ENCODE measurements at regions not wholly inside any gene's neighbourhood (a gene's known extent, or its start where the extent isn't known, plus 50 kb on each side); places are given as distances from the start of the nearest gene placed in this dataset.

DNA sequence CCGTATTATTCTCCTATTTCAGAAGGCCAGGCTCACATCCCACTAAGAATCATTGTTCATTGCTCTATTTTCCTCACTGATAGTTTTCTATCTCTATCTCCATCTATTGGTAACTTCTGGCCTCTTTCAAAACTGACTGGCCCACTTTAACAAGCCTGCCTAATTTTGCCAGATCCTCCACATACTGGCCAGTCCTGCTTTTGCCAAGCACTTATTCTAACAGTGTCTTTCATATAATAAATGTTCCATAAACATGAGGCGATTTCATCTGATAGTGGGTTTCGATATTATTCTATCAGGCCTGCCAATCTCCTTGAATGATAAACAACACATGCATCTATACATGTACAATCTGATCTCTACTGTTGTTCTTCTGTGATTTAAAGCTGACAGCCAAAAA is 125.9 kb upstream of the KCNH7 start:
- no peak for DNase-seq (ENCODE audit: low read depth)

DNA sequence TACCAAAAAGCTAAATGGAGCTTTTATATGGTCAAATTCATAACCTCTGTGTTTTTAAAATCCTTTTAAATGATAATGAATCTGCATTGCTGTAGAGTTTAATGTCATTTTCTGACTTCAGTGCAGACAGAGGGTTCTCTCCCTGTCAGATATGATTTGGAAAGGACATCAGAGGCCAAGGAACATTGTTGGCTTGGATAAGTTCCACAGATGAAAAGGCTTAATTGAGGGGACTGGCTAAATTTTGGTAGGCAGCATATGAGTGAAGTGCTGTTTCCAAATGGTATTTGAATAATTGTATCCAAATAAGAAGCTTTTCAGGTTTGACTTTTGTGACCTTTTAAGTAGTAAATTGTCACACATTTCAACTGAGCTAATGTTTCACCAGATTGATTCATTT is 124.6 kb upstream of the KCNH7 start:
- DNase-seq (ENCODE audit: low read depth) = no peak

DNA sequence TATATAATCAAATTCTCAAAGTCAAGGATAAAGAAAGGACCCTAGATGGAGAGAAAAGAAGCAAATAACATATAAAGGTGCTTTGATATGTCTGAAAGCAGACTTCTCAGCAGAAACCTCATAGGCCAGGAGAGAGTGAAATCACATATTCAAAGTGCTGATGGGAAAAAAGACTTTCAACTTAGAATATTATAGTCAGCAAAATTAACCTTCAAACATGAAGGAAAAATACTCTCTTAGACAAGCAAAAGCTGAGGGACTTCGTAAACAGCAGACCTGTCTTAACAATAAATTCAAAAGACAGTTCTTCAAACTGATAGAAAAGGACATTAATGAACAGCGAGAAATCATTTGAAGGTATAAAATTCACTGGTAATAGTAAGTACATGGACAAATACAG is 107.2 kb upstream of the KCNH7 start:
- DNase-seq (ENCODE audit: low read depth) = no peak

DNA sequence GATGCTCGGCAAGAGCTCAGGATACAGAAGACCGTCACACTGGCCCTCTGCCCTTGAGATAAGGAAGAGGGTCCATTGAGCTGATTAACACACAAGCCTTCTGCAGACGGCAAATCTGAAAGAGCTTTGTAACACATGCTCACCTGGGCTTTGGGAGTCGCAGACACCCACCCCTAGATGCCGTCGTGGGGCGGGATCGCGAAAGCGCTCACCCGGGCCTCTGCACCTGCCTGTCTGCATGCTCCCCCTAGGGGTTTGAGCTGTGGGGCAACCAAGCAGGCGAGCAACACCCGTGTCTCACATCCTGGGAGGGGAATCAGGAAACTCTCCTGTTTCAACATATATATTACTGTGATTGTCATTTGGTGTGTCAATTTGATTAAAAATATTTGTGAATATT is 99.8 kb upstream of the KCNH7 start:
- DNase-seq (ENCODE audit: low read depth) = no peak

DNA sequence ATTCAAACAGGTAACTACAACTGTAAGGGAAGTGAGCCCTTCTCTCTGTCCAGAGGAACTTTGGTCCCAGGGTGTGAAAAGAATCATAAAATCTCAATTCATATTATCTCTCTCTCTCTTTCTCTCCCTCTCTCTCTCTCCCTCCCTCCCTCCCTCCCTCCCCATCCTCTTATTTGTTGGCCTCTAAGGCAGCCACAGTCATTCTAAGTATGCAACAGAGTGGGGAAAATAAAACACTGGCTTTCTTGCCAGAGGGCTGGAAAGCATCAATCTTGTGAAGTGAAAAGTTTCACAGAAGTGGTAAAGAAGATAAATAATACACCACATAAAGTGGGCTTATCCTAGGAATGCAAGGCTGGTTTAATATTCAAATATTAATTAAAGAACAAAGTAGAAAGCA is 95.6 kb upstream of the KCNH7 start:
- no peak for DNase-seq (ENCODE audit: low read depth)

DNA sequence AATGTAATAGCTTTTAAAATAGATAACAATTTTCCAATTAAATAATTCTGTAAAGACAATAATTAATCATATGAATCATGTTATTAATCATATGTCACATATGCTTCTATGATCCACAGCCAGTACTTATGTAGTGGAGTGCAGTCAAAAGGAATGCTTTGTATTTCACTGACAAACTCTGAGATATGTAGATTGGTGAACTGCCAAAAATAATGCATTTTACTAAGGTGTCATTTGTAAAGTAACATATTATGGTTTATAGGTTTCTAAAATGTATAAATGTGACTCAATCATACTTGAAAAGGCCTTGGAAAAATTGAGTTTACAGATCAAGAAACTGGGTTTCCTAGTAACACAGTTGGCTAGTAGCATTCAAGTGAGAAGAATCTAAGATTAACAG is 93.8 kb upstream of the KCNH7 start:
- no peak for DNase-seq (ENCODE audit: low read depth)

DNA sequence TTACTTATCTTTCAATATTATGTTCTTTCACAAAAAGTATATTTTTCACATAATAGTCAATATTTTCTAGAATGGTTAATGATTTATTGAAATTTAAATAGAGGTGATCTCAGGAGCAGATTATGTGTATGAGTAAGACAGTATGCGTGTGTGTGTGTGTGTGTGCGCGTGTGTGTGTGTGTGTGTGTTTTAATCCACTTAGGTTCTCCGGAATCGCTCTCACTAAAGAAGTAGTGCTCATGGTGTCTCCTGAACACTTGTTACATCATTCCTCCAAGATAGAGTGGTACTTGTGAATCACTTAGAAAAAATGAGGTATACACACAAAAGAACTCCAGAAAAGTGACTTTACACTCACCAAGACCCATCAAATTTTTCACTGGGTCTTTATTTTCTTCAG is 91.0 kb upstream of the KCNH7 start:
- DNase-seq (ENCODE audit: low read depth) = no peak

DNA sequence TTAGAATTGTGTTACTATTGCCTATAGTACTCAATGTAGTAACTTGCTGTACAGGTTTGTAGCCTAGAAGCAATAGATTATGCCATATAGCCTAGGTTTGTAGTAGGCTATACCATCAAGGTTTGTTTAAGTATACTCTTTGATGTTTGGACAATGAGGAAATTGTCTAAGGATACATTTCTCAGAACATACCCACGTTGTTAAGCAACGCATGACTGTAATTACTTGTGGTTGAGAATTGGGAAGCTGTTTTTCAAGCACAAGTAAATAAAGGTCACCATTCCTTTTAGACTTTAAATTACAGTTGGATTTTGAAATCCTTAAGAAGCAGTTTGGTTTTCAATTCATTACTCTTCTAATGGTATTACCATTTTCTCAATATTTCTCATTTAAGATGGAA is 89.8 kb upstream of the KCNH7 start:
- no peak for DNase-seq (ENCODE audit: low read depth)

DNA sequence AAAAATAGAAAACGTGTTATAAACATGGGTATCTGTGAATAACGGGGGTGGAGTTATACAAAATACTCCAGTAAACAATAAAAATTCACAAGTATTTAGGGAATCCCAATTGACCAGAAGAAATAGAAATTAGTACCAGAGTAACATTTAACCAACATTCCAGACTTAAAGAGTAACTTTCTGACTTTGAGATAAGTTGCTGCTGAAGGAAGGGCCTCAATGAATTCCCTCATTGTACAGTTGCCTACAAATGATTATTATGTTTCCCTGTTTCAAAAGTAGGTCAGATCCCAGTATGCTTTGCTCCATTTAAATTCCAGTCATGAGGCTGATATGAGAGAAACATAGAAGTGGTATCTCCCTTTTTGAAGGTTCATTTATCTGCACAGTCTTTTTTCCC is 88.3 kb upstream of the KCNH7 start:
- no peak for DNase-seq (ENCODE audit: low read depth)

DNA sequence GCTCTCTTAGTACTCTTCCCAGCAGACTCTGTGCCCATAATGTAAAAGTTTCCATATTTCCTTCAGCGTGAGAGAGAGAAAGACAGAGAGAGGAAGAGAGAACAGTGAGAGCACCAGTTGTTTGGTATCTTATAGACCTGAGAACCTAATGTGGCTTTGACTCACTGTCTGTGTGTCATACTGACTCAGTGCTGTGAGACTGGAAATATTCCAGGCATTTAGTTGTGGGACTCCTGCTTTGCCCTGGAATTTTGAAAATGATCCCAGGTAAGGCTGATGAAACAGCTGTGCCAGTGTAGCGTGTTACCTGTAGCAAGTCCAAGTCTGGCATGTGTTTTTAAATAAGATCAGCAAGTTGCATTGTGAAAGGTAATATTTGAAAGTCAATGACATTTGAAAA is 87.9 kb upstream of the KCNH7 start:
- DNase-seq (ENCODE audit: low read depth) = peak; percentile 21

DNA sequence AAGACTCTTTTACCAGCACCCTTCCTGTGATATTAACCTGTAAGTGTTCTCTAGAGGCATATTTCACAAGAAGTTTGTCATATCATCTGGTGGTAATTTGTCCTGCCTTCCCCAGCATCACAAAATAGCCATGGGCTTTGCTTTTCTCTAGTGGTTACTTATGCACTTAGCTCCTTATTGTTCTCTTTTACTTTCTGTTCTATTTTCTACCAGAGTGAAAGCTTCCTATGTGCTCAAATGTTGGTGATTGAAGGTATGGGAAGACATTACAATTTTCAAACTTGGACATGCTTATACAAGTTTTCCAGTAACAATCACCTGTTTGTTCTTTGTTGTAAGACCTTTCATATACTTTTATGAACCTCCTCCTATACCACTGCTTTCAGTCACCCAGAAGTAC is 87.0 kb upstream of the KCNH7 start:
- no peak for DNase-seq (ENCODE audit: low read depth)

DNA sequence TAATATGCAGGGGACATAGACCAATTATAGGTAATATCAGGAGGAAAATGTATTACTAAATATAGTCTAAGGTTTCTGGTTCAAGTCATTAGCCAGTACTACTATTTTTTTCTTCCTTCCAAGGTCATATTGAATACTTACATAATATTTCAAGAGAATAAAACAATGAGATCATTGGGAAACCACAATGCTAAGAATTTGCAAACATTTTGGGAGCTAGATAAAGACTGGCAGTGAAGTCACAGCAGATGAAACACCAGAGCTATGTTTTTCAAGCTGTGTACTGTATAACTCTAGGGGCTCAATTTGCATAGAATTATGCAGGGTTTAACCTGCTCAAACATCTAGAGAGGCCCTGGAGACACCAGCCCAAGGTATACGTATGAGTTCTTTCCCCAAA is 80.5 kb upstream of the KCNH7 start:
- no peak for DNase-seq (ENCODE audit: low read depth)

DNA sequence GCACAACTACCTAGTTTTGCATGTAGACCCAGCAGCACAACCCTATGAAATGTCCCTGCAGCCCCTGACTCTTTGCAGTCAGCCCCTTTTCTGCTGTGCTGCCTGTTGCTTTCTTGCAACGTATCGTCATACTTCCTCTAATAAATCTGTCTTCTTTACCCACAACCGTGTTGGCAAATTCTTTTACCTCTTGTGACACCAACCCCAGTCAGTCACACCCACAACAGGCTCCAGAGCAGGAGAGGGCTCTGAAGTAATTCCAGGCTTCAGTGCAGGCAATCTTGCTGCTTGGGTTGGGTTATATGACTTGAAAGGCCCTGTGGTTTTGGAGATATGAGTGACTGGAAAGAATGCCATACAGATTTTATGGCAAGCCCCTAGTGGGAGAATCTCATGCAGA is 79.1 kb upstream of the KCNH7 start:
- no peak for DNase-seq (ENCODE audit: low read depth)

DNA sequence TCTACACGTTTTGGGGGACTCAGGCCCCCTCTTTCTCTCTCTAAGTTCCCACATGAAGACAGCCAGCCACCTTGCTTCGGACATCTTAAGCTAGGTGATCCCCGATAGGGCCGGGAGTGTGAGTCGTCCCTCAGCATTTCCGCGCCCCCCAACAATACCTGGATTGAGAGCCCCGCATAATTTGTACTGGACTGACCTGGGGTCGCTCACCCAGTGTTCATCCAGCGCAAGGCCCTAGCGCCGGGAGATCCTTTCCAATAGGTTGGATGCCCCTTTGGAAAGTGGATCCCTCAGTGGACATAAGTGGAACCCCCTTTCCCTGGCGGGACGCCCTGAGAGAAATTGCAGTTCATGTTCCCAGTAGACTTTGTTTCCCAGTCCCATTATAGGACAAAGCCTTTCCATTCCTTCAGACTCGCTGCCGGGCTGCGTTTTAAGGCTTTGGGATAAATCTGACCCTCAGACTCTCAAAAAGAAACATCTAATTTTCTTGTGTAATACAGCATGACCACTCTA is 77.8 kb upstream of the KCNH7 start:
- DNase-seq (ENCODE audit: low read depth) = no peak

DNA sequence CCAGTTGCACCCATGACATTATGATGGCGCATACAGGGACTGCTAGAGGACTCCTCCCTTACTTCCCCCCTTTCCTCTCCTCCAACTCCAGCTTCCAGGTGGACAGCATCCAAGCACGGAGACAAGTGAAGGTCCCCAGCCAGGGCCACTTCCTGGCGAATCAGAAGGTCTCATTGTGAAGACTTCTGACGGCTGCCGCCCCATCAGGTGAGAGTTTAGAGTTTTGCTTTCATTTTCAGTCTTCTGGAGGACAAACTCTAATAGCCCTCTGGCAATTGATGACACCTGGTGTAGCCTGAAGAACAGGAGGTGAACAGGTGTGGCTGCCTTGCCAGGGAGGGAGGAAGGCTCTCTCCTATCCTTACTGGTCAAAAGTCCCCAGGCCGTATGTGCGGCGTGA is 77.3 kb upstream of the KCNH7 start:
- no peak for DNase-seq (ENCODE audit: low read depth)

DNA sequence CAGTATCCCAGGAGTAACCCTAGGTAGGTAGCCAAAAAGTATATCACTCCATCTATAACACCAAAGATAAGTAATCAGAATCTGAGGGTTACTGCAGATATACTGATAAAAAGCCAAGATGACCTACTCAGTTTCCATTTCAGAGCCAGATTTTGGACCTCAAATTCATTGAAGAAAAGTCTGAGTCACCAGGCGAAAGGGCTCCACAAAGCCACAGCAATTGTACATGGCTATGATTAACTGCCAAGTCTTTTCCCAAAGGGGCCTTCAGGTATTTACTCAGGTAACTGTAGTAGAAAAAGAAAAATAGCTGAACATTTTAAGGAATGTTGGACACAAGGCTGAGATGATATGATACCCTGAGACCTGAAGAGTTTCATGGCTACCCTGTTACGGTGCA is 75.6 kb upstream of the KCNH7 start:
- no peak for DNase-seq (ENCODE audit: low read depth)

DNA sequence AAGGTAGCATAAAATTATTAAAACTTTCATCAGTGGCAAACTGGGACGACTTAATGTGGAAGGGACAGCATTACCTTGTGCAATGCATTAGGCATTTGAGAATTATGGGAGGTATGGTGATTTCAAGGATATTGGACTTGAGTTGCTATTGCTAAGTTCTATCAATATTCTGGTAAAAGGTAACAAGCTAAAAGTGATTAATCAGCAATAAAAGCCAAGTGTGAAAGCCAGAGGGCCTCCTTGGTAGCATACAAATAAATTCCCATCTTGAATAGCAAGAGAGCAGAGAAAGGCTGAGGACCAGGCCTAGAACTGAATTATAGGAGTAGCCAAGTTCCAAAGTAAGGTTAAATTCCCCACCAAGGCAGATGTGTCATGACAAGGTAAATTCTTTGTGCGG is 74.2 kb upstream of the KCNH7 start:
- no peak for DNase-seq (ENCODE audit: low read depth)

DNA sequence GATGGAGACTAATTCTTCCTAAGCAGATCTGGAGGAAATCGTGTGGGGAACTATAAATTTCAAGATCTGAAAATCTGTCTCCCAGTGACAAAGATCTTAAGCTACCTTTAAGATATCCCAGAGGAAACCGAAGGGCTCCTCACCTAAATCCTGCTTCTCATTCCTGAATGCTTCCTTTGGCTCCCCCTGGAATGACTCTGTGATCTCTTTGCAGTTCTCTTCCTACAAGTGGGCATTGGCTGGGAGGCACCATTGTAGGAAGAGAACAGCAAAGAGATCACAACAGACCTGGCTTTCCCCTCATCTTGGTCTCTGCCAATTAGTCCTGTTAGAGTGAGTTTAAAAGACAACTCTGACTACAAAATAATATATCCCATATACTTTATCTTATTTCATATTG is 70.0 kb upstream of the KCNH7 start:
- DNase-seq (ENCODE audit: low read depth) = no peak

DNA sequence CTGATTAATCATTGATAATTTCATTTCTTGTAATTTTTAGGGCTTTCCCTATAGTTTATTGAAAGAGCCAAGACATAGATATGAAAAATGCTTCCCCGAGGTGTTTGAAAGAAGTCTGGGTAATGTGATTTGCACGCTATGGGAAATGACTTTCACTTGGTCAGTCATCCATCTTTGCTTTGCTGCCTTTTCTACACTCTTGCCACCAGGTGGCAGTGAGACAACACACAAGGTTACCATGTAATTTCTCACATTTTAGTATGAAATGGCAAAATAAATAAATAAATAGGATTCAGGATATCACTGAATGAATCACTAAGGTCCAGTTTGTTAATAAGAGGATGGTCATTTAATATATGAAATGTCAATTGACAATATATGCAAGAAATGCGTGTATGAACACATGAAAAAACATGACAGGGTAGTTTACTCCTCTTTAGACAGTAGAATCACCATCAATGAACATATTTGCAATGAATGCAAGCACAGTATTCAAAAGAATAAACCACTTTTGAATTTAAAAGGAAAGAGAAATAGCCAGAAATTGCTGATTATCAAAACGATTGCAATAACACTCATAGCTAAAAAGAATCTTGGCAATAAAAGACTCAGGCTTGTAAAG is 52.2 kb upstream of the KCNH7 start:
- DNase-seq (ENCODE audit: low read depth) = peak; percentile 25

DNA sequence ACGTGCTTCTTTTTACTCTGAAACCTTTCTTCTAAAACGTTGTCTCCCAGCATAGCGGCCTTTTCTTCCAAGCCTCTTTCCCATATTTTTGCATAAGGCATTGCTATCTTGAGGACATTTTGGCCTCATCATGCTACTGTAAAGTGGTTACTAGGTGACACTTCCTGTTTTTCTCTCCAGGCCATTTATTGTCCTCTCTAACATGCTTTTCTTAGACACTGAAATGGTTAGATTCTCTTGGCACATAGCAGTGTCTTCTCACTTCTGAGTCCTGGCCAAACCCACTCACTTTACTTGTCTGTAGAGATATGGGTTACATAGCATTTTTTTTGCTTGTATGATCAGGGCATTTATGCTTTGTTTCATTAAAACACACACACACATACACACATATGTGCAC is 50.1 kb upstream of the KCNH7 start:
- DNase-seq (ENCODE audit: low read depth) = no peak
